Uterus (tissue), 2 donors: ENCODE measurements at regions not wholly inside any gene's neighbourhood (a gene's known extent, or its start where the extent isn't known, plus 50 kb on each side); places are given as distances from the start of the nearest gene placed in this dataset.

ENCODE experiments used
- CTCF ChIP-seq, 4 experiments: fragments of 200-600 bp in 2 of 4; fragments of 450-650 bp in 2 of 4; sonication (generic) in 2 of 4; IDR thresholded peaks; one replicate each; pipeline ENCODE4 v1.5.1; 2016 to 2019; ENCODE audit warnings: antibody characterized with exemption in 4 of 4, mild to moderate bottlenecking in 2 of 4, moderate library complexity in 1 of 4
- POLR2A ChIP-seq, 2 donors: fragments of 450-650 bp; IDR thresholded peaks; one replicate each; pipeline ENCODE4 v1.6.1; 2016; ENCODE audit warnings: antibody characterized with exemption in 2 of 2, mild to moderate bottlenecking in 1 of 2, moderate library complexity in 1 of 2

GRCh38 chr4:123110685-123111084 lies 188.3 kb upstream of the NUDT6 start:
- TF ChIP-seq CTCF (IDR thresholded peaks at IDR 0.05) (peak in 1 of 4 experiments; percentile 10), POLR2A (IDR thresholded peaks at IDR 0.05) (no peak)
